Liver (tissue), 8 donors: ENCODE measurements at regions not wholly inside any gene's neighbourhood (a gene's known extent, or its start where the extent isn't known, plus 50 kb on each side); places are given as distances from the start of the nearest gene placed in this dataset.

Experiments used
- DNase-seq: peaks from one replicate; pipeline ENCODE4 v3.0.0-alpha.2; 2017; ENCODE audit warnings: low spot score
- H3K27ac ChIP-seq, 2 donors: one replicate each; pipeline ENCODE4 v1.7.0; 2013; ENCODE audit warnings: inconsistent platforms in 2 of 2, low read length in 2 of 2, control low read depth in 1 of 2, low read depth in 1 of 2, mild to moderate bottlenecking in 1 of 2
- H3K27me3 ChIP-seq, 4 donors: one replicate each; pipeline versions ENCODE4 v1.6.1 to v1.7.0; 2013; ENCODE audit warnings: low read length in 3 of 4, inconsistent platforms in 1 of 4, mild to moderate bottlenecking in 1 of 4, moderate library complexity in 1 of 4; ENCODE audit not compliant: control insufficient read depth in 4 of 4, insufficient read depth in 4 of 4
- H3K36me3 ChIP-seq, 4 donors: one replicate each; pipeline versions ENCODE4 v1.6.1 to v1.7.0; 2013; ENCODE audit warnings: low read length in 3 of 4, mild to moderate bottlenecking in 3 of 4, low read depth in 1 of 4, moderate library complexity in 1 of 4; ENCODE audit not compliant: control insufficient read depth in 4 of 4, insufficient read depth in 3 of 4
- H3K4me1 ChIP-seq, 4 donors: one replicate each; pipeline versions ENCODE4 v1.6.1 to v1.7.0; 2013; ENCODE audit warnings: low read length in 3 of 4, mild to moderate bottlenecking in 3 of 4, moderate library complexity in 1 of 4; ENCODE audit not compliant: control insufficient read depth in 4 of 4, insufficient read depth in 4 of 4
- H3K4me3 ChIP-seq, 3 donors: one replicate each; pipeline versions ENCODE4 v1.6.1 to v1.7.0; 2013; ENCODE audit warnings: low read length in 3 of 3, control low read depth in 1 of 3, low read depth in 1 of 3, mild to moderate bottlenecking in 1 of 3
- H3K9ac ChIP-seq, 2 donors: one replicate each; pipeline ENCODE4 v1.7.0; 2013; ENCODE audit warnings: low read length in 2 of 2, mild to moderate bottlenecking in 2 of 2, moderate library complexity in 2 of 2, control low read depth in 1 of 2, low read depth in 1 of 2
- H3K9me3 ChIP-seq, 4 donors: one replicate each; pipeline versions ENCODE4 v1.6.1 to v1.7.0; 2013; ENCODE audit warnings: low read length in 3 of 4; ENCODE audit not compliant: control insufficient read depth in 4 of 4
- EGR1 ChIP-seq, 2 donors: IDR thresholded peaks; 2 replicates each; pipeline ENCODE4 v1.6.1; 2016 to 2018; ENCODE audit warnings: antibody characterized with exemption in 2 of 2, low read depth in 2 of 2
- FOXA1 ChIP-seq: IDR thresholded peaks from 2 replicates; pipeline ENCODE4 v1.6.1; 2016; ENCODE audit warnings: antibody characterized with exemption
- FOXA2 ChIP-seq: IDR thresholded peaks from 2 replicates; pipeline ENCODE4 v1.6.1; 2016; ENCODE audit warnings: antibody characterized with exemption
- GABPA ChIP-seq, 2 donors: IDR thresholded peaks in 1 of 2; conservative IDR thresholded peaks in 1 of 2; 2 replicates each; pipeline ENCODE4 v1.6.1; 2016; ENCODE audit warnings: antibody characterized with exemption in 2 of 2, mild to moderate bottlenecking in 1 of 2, moderate library complexity in 1 of 2
- HNF4A ChIP-seq, 2 donors: conservative IDR thresholded peaks; 2 replicates each; pipeline ENCODE4 v1.6.1; 2016; ENCODE audit warnings: antibody characterized with exemption in 2 of 2, mild to moderate bottlenecking in 2 of 2
- HNF4G ChIP-seq: IDR thresholded peaks from 2 replicates; pipeline ENCODE4 v1.6.1; 2016; ENCODE audit warnings: antibody characterized with exemption
- JUND ChIP-seq, 2 donors: IDR thresholded peaks; 2 replicates each; pipeline ENCODE4 v1.6.1; 2016; ENCODE audit warnings: antibody characterized with exemption in 2 of 2
- NR2F2 ChIP-seq: IDR thresholded peaks from 2 replicates; pipeline ENCODE4 v1.6.1; 2016; ENCODE audit warnings: antibody characterized with exemption
- RAD21 ChIP-seq, 2 donors: IDR thresholded peaks; 2 replicates each; pipeline ENCODE4 v1.6.1; 2016; ENCODE audit warnings: antibody characterized with exemption in 2 of 2, mild to moderate bottlenecking in 2 of 2
- RXRA ChIP-seq, 2 donors: IDR thresholded peaks; 2 replicates each; pipeline ENCODE4 v1.6.1; 2017 to 2018; ENCODE audit warnings: antibody characterized with exemption in 2 of 2, mild to moderate bottlenecking in 1 of 2
- SP1 ChIP-seq: IDR thresholded peaks from 2 replicates; pipeline ENCODE4 v1.6.1; 2018; ENCODE audit warnings: antibody characterized with exemption, mild to moderate bottlenecking
- TAF1 ChIP-seq: conservative IDR thresholded peaks from 2 replicates; pipeline ENCODE4 v1.6.1; 2016; ENCODE audit warnings: antibody characterized with exemption, mild to moderate bottlenecking
- YY1 ChIP-seq: IDR thresholded peaks from 2 replicates; pipeline ENCODE4 v1.6.1; 2016; ENCODE audit warnings: antibody characterized with exemption, mild to moderate bottlenecking
- WGBS: extraction: QIAGEN DNeasy Blood & Tissue Kit; methylation state at CpG from one replicate; pipeline ENCODE4 v1.1.7; 2013; 5-methylcytosine and 5-hydroxymethylcytosine counted together
- TF ChIP-seq, protein P1 (sequence below): IDR thresholded peaks from 2 replicates; pipeline ENCODE4 v1.6.1; 2016; ENCODE audit warnings: antibody characterized with exemption
- TF ChIP-seq, protein P2 (sequence below): fragments of 150-350 bp; IDR thresholded peaks from 2 replicates; pipeline ENCODE4 v1.5.1; 2017; ENCODE audit warnings: improper control_type of control experiment, low read depth, low read length; ENCODE audit not compliant: missing input control
- TF ChIP-seq, protein P3 (sequence below): IDR thresholded peaks from 2 replicates; pipeline ENCODE4 v1.6.1; 2016; ENCODE audit warnings: antibody characterized with exemption, mild to moderate bottlenecking
- TF ChIP-seq, protein P4 (sequence below): IDR thresholded peaks from 2 replicates; pipeline ENCODE4 v1.6.1; 2016; ENCODE audit warnings: antibody characterized with exemption
- TF ChIP-seq, protein P5 (sequence below): IDR thresholded peaks from 2 replicates; pipeline ENCODE4 v1.6.1; 2016; ENCODE audit warnings: antibody characterized with exemption
- donor health status: healthy.
- donor health status: healthy.
- donor health status: healthy.
- donor health status: healthy.
- donor health status: healthy.

DNA sequence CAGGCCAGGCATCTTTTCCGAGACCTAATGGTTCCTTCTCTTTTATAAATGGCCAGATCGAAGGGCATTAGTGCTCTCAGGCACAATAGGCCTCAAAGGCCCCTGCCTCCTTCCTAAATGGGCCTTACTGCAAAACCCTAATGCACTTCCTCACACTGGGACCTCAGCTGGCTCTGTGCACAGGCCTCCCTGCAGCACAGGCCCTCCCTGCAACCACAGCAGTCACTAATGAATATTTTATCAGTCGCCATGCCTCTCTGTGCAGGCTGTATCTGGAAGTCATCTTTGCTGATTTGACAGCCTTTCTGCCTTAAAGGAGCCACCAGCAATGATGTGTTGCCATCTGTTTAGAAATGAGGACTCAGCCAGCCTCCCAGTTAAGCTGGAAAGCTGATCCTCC, 54.9 kb upstream of the SDK1 start (continued):
- TF ChIP-seq, protein P1, sequence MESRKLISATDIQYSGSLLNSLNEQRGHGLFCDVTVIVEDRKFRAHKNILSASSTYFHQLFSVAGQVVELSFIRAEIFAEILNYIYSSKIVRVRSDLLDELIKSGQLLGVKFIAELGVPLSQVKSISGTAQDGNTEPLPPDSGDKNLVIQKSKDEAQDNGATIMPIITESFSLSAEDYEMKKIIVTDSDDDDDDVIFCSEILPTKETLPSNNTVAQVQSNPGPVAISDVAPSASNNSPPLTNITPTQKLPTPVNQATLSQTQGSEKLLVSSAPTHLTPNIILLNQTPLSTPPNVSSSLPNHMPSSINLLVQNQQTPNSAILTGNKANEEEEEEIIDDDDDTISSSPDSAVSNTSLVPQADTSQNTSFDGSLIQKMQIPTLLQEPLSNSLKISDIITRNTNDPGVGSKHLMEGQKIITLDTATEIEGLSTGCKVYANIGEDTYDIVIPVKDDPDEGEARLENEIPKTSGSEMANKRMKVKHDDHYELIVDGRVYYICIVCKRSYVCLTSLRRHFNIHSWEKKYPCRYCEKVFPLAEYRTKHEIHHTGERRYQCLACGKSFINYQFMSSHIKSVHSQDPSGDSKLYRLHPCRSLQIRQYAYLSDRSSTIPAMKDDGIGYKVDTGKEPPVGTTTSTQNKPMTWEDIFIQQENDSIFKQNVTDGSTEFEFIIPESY = no peak
- TF ChIP-seq RAD21 (IDR thresholded peaks at IDR 0.05) (no peak), GABPA (IDR thresholded peaks at IDR 0.05 in 1 of 2, conservative IDR thresholded peaks at IDR 0.05 in 1 of 2) (no peak), SP1 (no peak), HNF4A (conservative IDR thresholded peaks at IDR 0.05) (no peak)
- TF ChIP-seq, protein P2, sequence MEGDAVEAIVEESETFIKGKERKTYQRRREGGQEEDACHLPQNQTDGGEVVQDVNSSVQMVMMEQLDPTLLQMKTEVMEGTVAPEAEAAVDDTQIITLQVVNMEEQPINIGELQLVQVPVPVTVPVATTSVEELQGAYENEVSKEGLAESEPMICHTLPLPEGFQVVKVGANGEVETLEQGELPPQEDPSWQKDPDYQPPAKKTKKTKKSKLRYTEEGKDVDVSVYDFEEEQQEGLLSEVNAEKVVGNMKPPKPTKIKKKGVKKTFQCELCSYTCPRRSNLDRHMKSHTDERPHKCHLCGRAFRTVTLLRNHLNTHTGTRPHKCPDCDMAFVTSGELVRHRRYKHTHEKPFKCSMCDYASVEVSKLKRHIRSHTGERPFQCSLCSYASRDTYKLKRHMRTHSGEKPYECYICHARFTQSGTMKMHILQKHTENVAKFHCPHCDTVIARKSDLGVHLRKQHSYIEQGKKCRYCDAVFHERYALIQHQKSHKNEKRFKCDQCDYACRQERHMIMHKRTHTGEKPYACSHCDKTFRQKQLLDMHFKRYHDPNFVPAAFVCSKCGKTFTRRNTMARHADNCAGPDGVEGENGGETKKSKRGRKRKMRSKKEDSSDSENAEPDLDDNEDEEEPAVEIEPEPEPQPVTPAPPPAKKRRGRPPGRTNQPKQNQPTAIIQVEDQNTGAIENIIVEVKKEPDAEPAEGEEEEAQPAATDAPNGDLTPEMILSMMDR = no peak

DNA sequence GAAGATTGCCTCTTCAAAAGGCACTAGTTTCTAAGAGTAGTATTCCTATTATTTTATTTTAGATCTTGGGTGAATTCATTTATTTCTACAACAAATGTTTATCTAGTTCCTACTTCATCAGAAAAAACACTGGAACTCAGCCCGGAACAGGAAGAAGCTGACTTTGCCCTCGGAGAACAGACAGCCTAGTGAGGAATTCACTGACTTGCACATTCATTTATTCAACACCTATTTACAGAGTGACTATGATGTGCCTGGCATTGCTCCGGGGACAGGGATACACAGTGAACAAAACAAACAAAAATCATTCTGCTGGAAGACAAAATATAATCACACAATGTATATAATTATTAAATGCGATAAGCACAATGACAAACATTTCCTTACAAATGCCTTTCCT, 54.4 kb upstream of the SDK1 start:
- Histone ChIP-seq H3K9me3 (peaks cover 0 to 2% (median 0%) of the 10 kb centered on the region in 4 donors), H3K36me3 (no peaks in the 10 kb centered on the region), H3K4me3 (no peak overlapping the region), H3K4me1 (no peaks in the 10 kb centered on the region), H3K9ac (no peak overlapping the region), H3K27ac (no peak overlapping the region), H3K27me3 (peaks cover 0 to 3% (median 0%) of the 10 kb centered on the region in 4 donors)
- TF ChIP-seq SP1 = no peak
- TF ChIP-seq JUND (IDR thresholded peaks at IDR 0.05) = no peak
- TF ChIP-seq, protein P3, sequence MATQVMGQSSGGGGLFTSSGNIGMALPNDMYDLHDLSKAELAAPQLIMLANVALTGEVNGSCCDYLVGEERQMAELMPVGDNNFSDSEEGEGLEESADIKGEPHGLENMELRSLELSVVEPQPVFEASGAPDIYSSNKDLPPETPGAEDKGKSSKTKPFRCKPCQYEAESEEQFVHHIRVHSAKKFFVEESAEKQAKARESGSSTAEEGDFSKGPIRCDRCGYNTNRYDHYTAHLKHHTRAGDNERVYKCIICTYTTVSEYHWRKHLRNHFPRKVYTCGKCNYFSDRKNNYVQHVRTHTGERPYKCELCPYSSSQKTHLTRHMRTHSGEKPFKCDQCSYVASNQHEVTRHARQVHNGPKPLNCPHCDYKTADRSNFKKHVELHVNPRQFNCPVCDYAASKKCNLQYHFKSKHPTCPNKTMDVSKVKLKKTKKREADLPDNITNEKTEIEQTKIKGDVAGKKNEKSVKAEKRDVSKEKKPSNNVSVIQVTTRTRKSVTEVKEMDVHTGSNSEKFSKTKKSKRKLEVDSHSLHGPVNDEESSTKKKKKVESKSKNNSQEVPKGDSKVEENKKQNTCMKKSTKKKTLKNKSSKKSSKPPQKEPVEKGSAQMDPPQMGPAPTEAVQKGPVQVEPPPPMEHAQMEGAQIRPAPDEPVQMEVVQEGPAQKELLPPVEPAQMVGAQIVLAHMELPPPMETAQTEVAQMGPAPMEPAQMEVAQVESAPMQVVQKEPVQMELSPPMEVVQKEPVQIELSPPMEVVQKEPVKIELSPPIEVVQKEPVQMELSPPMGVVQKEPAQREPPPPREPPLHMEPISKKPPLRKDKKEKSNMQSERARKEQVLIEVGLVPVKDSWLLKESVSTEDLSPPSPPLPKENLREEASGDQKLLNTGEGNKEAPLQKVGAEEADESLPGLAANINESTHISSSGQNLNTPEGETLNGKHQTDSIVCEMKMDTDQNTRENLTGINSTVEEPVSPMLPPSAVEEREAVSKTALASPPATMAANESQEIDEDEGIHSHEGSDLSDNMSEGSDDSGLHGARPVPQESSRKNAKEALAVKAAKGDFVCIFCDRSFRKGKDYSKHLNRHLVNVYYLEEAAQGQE = no peak
- TF ChIP-seq HNF4G = no peak
- no peak for TF ChIP-seq FOXA1
- TF ChIP-seq, protein P4, sequence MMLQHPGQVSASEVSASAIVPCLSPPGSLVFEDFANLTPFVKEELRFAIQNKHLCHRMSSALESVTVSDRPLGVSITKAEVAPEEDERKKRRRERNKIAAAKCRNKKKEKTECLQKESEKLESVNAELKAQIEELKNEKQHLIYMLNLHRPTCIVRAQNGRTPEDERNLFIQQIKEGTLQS = no peak
- no peak for TF ChIP-seq TAF1
- TF ChIP-seq GABPA (IDR thresholded peaks at IDR 0.05 in 1 of 2, conservative IDR thresholded peaks at IDR 0.05 in 1 of 2) = no peak
- TF ChIP-seq RXRA (IDR thresholded peaks at IDR 0.05) = no peak
- no peak for TF ChIP-seq RAD21 (IDR thresholded peaks at IDR 0.05)
- TF ChIP-seq FOXA2 = no peak
- TF ChIP-seq HNF4A (conservative IDR thresholded peaks at IDR 0.05) = no peak
- TF ChIP-seq NR2F2 = no peak
- TF ChIP-seq, protein P2 = no peak
- TF ChIP-seq, protein P5, sequence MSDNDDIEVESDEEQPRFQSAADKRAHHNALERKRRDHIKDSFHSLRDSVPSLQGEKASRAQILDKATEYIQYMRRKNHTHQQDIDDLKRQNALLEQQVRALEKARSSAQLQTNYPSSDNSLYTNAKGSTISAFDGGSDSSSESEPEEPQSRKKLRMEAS = no peak
- TF ChIP-seq EGR1 (IDR thresholded peaks at IDR 0.05; ENCODE audit: low read depth in 2 of 2) = no peak
- TF ChIP-seq, protein P1 = no peak
- TF ChIP-seq YY1 = no peak
- no peak for DNase-seq
- 66% methylated on average over 4 of the region's 4 CpGs for WGBS
